SK-N-SH treated with all-trans-retinoic acid at 6 μM for 48 hours (cell line): ENCODE measurements at regions not wholly inside any gene's neighbourhood (a gene's known extent, or its start where the extent isn't known, plus 50 kb on each side); places are given as distances from the start of the nearest gene placed in this dataset.
A peak's percentile ranks its signal among the peaks of the same experiment; 100 is the strongest.
"Not testable (repeated sequence)": the region's sequence is repeated elsewhere in the genome, so short reads cannot be mapped to it uniquely, and the experiment has no call there.

Source experiments
- ATAC-seq: fragments of 200-7000 bp; cut with Tn5 transposase; 3 replicates; pipeline ENCODE4 v1.9.1; 2020; ENCODE audit warnings: mild to moderate bottlenecking, moderate library complexity
- ARNTL ChIP-seq: fragments of 450-650 bp; formaldehyde crosslinking; IDR thresholded peaks from 2 replicates; pipeline ENCODE4 v1.5.0; 2020; ENCODE audit warnings: low read depth, mild to moderate bottlenecking, moderate library complexity, borderline replicate concordance
- CSDC2 ChIP-seq: fragments of 250-450 bp; sonication (Bioruptor Pico); IDR thresholded peaks from 2 replicates; pipeline ENCODE4 v1.5.0; 2020; ENCODE audit warnings: mild to moderate bottlenecking, moderate library complexity
- ESRRG ChIP-seq: fragments of 250-450 bp; sonication (Bioruptor Pico); IDR thresholded peaks from 2 replicates; pipeline ENCODE4 v1.6.1; 2021; ENCODE audit warnings: mild to moderate bottlenecking
- GLIS3 ChIP-seq: fragments of 250-450 bp; sonication (Bioruptor Pico); IDR thresholded peaks from 2 replicates; pipeline ENCODE4 v1.5.0; 2020; ENCODE audit warnings: mild to moderate bottlenecking, moderate library complexity
- ISL1 ChIP-seq: fragments of 250-450 bp; sonication (Bioruptor Pico); IDR thresholded peaks from 2 replicates; pipeline ENCODE4 v2.1.2; 2022; ENCODE audit warnings: mild to moderate bottlenecking, moderate library complexity
- OSR1 ChIP-seq: fragments of 250-450 bp; sonication (Bioruptor Pico); IDR thresholded peaks from 2 replicates; pipeline ENCODE4 v1.8.0; 2022; ENCODE audit warnings: moderate library complexity, mild to moderate bottlenecking, inconsistent platforms
- RARB ChIP-seq: fragments of 250-450 bp; sonication (Bioruptor Pico); IDR thresholded peaks from 2 replicates; pipeline ENCODE4 v1.8.0; 2021; ENCODE audit warnings: mild to moderate bottlenecking, moderate library complexity
- SNAI2 ChIP-seq: fragments of 250-450 bp; sonication (Bioruptor Pico); IDR thresholded peaks from 2 replicates; pipeline ENCODE4 v1.5.0; 2020; ENCODE audit warnings: mild to moderate bottlenecking, moderate library complexity
- TCF4 ChIP-seq: fragments of 250-450 bp; sonication (Bioruptor Pico); IDR thresholded peaks from 2 replicates; pipeline ENCODE4 v1.8.0; 2021; ENCODE audit warnings: mild to moderate bottlenecking, moderate library complexity, borderline replicate concordance
- TOX ChIP-seq: fragments of 250-450 bp; sonication (Bioruptor Pico); IDR thresholded peaks from 2 replicates; pipeline ENCODE4 v1.8.0; 2021; ENCODE audit warnings: mild to moderate bottlenecking, moderate library complexity, borderline replicate concordance
- ZC3H10 ChIP-seq: fragments of 250-450 bp; sonication (Bioruptor Pico); IDR thresholded peaks from 2 replicates; pipeline ENCODE4 v1.5.1; 2021; ENCODE audit warnings: mild to moderate bottlenecking, moderate library complexity
- ZFP3 ChIP-seq: fragments of 250-450 bp; sonication (Bioruptor Pico); IDR thresholded peaks from 2 replicates; pipeline ENCODE4 v1.5.0; 2020; ENCODE audit warnings: mild to moderate bottlenecking, moderate library complexity
- ZFP30 ChIP-seq: fragments of 450-650 bp; formaldehyde crosslinking; IDR thresholded peaks from 2 replicates; pipeline ENCODE4 v1.5.0; 2022; ENCODE audit warnings: mild to moderate bottlenecking, moderate library complexity
- ZNF70 ChIP-seq: fragments of 450-650 bp; formaldehyde crosslinking; IDR thresholded peaks from 2 replicates; pipeline ENCODE4 v1.5.0; 2020; ENCODE audit warnings: mild to moderate bottlenecking, moderate library complexity
- ZNF8 ChIP-seq: fragments of 450-650 bp; formaldehyde crosslinking; IDR thresholded peaks from 2 replicates; pipeline ENCODE4 v1.5.0; 2020; ENCODE audit warnings: mild to moderate bottlenecking, moderate library complexity
- TF ChIP-seq, protein P1 (sequence below): fragments of 250-450 bp; sonication (Bioruptor Pico); IDR thresholded peaks from 2 replicates; pipeline ENCODE4 v1.8.0; 2020; ENCODE audit warnings: mild to moderate bottlenecking, moderate library complexity, borderline replicate concordance
- TF ChIP-seq, protein P2 (sequence below): fragments of 250-450 bp; sonication (Bioruptor Pico); IDR thresholded peaks from 2 replicates; pipeline ENCODE4 v1.5.1; 2021; ENCODE audit warnings: mild to moderate bottlenecking, moderate library complexity

DNA sequence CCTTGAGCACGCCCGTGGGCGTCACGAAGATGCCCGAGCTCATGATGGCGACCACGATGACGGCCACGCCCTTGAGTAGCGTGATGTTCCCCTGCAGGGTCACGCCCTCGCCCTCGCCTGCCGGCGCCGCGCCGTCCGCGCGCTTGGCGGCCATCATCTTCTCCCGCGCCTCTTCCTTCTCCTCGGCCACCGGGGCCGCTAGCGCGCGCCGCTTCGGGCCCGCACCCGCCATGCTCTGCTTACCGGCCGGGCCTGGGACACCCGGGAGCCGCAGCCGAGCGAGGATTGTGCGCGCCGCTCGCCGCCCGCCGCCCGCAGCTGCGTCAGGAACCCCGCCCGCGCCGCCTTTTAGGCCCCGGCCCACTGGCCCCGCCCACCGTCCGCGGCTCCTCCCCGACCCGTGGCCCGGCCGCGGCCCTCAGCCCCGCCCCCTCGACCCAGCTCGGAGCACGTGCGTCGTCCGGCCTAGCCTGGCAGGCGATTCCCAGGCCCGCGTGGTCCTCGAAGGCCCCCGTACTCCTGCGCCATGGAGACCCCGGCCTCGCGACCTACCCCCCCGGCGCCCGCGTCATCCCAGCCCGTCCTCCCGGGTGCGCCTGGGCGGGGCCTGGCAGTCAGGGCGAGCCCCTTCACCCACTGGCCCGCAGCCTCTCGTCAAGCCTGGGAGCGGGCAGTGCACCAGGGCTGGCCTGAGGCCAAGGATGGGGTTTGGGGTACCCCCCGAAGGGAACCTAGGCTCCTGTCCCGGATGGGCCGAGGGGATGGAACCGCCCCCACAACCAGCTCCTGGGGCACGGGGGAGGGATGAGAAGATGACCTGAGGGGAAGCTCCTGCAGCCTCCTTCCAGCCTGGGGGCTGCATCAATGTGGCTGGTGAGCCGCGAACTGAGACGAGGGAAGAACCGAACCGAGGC lies 79.0 kb upstream of the METTL9 start:
- TF ChIP-seq SNAI2 (CRISPR knock-in tag) (0 out of 2 replicates have a peak, but pooled peaks have one; percentile 46), ARNTL (CRISPR knock-in tag) (peak; percentile 77; the same call in 1 of the 2 replicates), ZFP3 (CRISPR knock-in tag) (peak; percentile 71), ZFP30 (CRISPR knock-in tag) (peak; percentile 23; the same call in 1 of the 2 replicates), CSDC2 (CRISPR knock-in tag) (peak; percentile 92; the same call in 1 of the 2 replicates), ZC3H10 (0 out of 2 replicates have a peak, but pooled peaks have one; percentile 28)

DNA sequence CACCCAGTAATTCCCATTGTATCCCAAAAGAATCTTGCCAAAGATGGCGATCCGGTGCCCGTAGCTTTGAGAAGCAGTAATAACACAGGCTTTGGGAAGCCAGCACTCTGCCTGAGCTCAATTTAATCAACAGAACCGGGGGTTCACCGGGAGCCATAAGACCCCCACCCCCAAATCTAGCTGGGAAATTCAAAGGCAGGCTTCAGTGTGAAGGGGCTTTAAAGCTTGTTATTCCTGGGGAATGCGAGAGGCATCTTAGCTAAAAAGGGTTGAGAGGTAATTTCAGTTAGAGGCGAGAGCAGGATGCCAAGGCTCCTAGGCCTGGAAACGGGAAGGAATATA lies 78.4 kb upstream of the METTL9 start:
- ATAC-seq, result not testable (repeated sequence)

More for the DNA sequence above, 79.0 kb upstream of the METTL9 start:
- peak; percentile 64 for ATAC-seq

DNA sequence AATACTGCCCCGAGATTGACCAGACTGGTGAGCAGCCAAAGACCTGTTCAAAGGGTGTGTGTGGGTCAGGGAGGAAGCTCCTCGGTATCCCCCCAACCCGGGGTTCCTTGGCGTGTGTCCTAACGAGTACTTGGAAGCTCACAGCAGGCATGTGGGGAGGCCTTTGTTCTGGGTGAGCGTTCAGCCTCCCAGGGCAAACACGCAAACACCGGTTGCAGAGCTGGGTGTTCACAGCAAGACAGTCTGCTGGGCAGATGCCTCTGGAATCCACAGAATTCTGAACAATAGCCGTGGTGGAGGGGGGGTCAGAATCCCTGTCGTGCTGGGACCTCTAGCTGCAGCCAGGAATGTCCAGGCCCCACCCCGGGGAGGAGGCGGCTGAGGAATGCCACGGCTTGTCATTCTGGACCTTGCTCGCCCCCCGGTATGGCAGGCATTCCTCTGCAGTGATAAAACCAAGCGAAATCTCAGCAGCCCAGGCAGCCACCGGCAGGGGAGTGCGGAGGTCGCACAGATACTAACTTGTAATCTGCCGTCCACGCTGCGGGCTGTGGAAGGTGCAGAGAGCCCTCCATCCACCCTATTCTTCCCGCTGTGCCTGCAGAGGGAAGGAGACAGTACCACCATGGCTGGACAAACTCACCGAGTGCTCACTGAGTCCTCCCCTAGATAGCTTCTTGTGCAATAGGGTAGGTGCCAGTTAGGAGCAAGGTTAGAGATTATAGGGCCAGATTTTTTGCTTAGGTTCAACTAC lies 77.8 kb upstream of the METTL9 start:
- 0 out of 2 replicates have a peak, but pooled peaks have one; percentile 3 for TF ChIP-seq GLIS3 (CRISPR knock-in tag)
- peak; percentile 32; the same call in 1 of the 2 replicates for TF ChIP-seq CSDC2 (CRISPR knock-in tag)
- TF ChIP-seq, protein P1, sequence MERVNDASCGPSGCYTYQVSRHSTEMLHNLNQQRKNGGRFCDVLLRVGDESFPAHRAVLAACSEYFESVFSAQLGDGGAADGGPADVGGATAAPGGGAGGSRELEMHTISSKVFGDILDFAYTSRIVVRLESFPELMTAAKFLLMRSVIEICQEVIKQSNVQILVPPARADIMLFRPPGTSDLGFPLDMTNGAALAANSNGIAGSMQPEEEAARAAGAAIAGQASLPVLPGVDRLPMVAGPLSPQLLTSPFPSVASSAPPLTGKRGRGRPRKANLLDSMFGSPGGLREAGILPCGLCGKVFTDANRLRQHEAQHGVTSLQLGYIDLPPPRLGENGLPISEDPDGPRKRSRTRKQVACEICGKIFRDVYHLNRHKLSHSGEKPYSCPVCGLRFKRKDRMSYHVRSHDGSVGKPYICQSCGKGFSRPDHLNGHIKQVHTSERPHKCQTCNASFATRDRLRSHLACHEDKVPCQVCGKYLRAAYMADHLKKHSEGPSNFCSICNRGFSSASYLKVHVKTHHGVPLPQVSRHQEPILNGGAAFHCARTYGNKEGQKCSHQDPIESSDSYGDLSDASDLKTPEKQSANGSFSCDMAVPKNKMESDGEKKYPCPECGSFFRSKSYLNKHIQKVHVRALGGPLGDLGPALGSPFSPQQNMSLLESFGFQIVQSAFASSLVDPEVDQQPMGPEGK, result peak; percentile 95
- TF ChIP-seq ZFP3 (CRISPR knock-in tag), result peak; percentile 61
- peak; percentile 19; the same call in 1 of the 2 replicates for TF ChIP-seq ISL1 (CRISPR knock-in tag)
- ATAC-seq, result peak; percentile 37

- ATAC-seq, result not testable (repeated sequence)
Measured at GRCh38 chr16:21522846-21523245, 76.5 kb upstream of the METTL9 start.

- TF ChIP-seq GLIS3 (CRISPR knock-in tag) (no peak), RARB (no peak), ZFP30 (CRISPR knock-in tag) (no peak)
- TF ChIP-seq, protein P1, result no peak
- TF ChIP-seq, protein P2, sequence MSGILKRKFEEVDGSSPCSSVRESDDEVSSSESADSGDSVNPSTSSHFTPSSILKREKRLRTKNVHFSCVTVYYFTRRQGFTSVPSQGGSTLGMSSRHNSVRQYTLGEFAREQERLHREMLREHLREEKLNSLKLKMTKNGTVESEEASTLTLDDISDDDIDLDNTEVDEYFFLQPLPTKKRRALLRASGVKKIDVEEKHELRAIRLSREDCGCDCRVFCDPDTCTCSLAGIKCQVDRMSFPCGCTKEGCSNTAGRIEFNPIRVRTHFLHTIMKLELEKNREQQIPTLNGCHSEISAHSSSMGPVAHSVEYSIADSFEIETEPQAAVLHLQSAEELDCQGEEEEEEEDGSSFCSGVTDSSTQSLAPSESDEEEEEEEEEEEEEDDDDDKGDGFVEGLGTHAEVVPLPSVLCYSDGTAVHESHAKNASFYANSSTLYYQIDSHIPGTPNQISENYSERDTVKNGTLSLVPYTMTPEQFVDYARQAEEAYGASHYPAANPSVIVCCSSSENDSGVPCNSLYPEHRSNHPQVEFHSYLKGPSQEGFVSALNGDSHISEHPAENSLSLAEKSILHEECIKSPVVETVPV (CRISPR knock-in tag), result no peak
- TF ChIP-seq, all 23 proteins: peak for 0
Measured at GRCh38 chr16:21523411-21524067, 75.8 kb upstream of the METTL9 start.

GRCh38 chr16:21524068-21524751 lies 75.2 kb upstream of the METTL9 start:
- ATAC-seq, result no peak
- TF ChIP-seq TCF4 (no peak), ESRRG (CRISPR knock-in tag) (no peak), TOX (CRISPR knock-in tag) (no peak), ZNF8 (CRISPR knock-in tag) (no peak), ARNTL (CRISPR knock-in tag) (no peak), OSR1 (CRISPR knock-in tag) (no peak), ZC3H10 (no peak), ZNF70 (CRISPR knock-in tag) (no peak)
- TF ChIP-seq, protein P1, result no peak
- TF ChIP-seq, protein P2 (CRISPR knock-in tag), result no peak

More at GRCh38 chr16:21523411-21524067, 75.8 kb upstream of the METTL9 start:
- ATAC-seq, result no peak
